ENCODE measurements at regions not wholly inside any gene's neighbourhood (a gene's known extent, or its start where the extent isn't known, plus 50 kb on each side); places are given as distances from the start of the nearest gene placed in this dataset.

- TF ChIP-seq CTCF (IDR thresholded peaks at IDR 0.05) (no peak), EP300 (IDR thresholded peaks at IDR 0.05) (no peak)
Measured at GRCh38 chr9:89854715-89855475, 250.1 kb downstream of the GADD45G start.

Measured in gastroesophageal sphincter (tissue), 3 donors.